ENCODE measurements at regions not wholly inside any gene's neighbourhood (a gene's known extent, or its start where the extent isn't known, plus 50 kb on each side); places are given as distances from the start of the nearest gene placed in this dataset.

DNA sequence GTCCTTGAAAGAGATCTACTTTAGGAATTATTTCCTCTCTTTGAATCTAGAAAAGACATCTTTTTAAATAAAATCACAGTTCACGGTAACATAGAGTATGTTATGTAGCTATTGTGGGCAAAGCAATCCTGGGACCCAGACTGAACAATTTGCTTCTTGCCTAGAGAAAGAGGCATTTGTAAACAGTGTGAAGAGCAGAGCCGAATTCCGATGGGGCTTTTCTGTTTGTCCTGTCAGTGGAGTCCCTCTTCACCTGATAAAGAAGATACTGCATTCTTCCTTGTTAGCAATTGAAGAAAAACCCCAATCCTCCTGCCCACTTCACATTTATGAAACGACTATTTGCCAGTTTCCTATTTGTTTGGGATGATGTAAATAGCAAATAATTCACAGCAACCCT, 462.9 kb downstream of the WDR72 start:
- no peak for DNase-seq

DNA sequence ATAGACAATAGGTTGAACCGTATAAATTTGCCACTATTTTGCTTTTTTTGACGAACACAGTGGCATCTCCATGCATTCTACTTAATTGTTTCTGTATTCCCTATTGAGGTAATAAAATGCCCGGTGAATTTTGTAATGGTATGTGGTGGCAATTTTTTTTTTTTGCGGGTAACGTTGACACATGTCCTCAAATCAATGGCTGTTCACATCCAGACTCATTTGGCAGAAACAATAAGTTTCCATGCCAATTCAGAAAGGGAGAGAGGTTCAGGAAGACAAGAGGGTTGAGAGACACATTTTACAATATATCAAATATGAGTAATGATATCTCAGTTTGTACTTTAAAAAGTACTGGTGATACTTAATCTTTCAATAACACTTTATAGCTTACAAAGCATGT, 463.9 kb downstream of the WDR72 start:
- DNase-seq, result no peak

DNA sequence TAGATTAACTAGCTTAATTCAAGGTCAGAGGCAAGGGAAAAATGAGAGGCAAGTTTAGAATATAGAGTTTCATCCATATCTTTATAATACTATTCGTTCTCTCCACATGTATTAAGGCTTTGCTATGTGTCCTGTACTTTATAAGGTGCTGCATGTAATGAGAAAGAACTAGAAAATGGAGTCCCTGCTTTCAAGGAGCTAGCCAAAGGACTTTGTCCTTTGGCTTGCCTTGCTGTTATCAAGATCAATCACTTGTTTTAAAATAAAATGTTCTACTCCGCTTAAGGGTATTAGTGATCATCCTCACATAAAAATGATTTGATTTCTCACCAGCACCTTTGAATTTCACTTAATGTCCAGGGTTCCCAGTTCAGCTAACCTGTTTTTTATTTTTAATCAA, 470.9 kb downstream of the WDR72 start:
- no peak for DNase-seq

DNA sequence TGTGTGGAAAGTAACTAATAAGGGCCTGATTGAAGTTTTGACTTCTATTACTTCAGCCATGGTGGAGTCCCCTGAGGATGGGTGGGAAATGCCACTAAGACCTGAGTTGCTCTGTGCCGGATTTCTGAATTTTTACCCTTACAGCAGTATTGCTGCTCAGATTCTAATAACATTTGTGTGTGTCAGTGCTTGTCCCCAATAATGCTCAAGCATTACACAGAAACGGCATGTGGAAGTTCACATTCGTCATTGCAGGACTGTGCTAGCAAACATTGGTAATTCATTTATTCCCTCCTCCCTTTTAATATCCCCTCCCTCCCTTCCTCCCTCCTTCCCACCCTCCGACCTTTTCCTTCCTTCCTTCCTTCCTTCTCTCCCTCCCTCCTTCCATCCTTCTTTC, 484.5 kb upstream of the ONECUT1 start:
- no peak for DNase-seq

DNA sequence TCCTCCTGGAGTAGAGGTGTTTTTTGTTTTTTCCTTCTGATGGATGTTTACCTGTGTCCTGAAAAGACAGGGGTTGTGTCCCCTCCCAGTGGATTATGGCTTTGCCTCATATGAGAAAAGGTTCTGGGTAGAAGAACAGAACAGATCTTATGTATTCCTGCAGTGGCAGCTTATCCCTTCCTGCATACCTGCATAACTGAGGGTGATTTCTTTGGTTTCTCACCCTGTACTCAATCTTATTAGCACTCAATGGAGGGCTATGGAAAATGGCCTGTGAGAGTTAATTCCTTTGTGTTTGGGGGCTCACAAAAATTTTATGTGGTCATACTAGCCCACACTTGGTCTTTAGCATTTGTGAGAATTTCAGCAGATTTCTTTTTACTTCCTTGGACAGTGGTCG, 482.0 kb upstream of the ONECUT1 start:
- no peak for DNase-seq

DNA sequence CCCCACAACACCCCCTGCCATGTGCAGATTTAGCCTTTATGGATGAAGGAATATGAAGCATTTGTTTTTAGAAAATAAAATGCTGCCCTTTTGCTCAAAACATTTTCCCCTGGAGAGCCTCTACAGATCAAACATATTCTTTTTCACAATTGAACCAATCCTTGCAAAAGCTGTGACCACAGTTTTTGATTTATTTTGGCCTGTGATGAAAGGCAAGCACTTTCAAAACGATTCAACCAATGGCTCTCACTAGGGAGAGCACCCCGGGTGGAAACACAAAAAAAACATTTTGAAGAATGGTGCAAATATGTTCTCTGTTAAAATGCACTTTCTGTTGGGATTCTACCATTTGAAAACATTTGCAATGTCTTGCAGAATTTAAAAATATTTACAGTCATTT, 476.0 kb upstream of the ONECUT1 start:
- DNase-seq, result no peak

DNA sequence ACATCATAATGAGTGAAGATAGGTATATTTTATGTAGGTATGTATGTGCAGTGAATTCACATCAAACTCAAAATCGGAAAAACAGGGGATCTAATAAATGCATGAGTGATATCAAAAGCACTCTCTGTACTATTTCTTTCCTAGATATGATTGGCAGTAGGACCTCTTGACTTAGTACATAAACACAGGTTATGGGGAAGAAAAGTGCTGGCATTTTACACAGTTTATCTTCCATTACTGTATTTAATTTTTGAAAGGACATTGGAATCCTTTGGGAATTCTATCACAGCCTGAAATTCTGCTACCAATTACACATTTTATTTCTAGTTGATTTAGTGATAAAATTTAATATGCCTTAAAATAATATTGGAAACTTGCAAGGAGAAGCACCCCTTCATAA, 470.5 kb upstream of the ONECUT1 start:
- DNase-seq, result no peak

DNA sequence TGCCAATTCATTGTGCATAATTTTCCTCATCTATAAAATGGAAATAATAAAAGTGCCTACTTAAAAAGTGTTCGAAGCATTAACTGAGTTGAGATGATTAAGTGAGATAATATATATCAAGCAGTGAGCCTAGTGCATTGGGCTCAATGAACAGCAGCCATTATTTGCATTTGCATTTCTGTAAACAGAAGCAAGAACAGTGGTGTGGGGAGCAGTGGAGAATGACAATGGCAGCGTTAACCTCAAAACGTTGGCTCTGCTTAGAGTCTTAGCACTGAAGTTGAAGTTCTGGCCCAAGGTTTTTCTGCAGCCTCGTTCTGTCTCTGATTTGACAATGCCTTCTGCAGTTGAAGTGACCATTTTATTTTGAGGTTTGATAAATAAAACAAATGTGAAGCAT, 466.3 kb upstream of the ONECUT1 start:
- no peak for DNase-seq

DNA sequence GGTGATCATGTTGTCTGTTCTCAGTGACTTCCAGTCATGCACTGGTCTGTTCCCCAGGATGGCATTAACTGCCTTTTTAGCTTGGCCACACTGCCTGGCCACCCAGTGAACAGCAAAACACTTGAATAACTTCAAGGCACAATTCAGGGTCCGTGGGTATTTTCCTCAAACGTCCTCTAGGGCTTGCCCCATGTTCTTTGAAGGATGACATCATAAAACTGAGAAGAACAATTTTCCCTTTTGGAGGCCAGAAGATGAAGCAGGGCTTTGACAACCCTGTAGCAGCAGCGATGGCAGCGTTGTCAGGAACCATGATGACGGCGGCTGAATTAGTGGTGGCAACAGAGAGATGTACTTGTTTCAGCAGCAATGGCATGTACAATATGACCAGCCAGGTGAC, 465.9 kb upstream of the ONECUT1 start:
- DNase-seq, result no peak

DNA sequence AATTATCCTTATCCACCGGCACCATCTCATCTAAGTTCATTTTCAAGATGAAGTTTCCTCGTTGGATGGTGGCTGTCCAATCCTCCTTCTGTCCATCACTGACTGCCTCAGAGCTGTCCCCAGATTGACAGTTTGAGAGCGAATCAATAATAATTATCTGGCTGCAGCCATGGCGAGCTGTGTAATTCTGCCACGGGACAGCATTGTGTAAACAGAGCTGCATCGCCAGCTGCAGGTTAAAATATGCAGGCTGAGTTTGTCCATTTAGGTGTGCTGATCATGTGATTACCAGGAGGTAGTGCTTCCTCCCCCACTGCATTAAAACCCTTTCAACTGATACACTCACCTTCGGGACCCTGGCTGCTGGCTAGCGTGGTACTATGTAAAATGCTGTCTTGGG, 461.9 kb upstream of the ONECUT1 start:
- DNase-seq, result no peak

DNA sequence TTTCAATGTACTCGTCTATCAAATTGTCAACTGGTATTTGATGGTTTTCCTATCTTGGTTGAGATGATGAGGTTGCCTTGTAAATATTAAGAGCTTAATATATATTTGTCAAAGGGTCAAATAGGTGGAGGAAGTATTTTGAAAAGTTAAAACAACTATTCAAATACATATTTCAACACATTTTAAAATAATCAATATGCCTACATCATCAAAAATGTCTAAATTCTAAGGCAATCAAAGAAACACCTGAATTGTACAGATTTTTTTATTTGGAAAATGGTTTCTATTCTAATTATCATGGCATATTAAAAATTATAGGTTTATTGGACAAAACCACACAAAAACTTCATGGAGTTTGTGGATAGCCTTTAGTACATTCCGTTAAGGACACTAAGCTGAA, 461.4 kb upstream of the ONECUT1 start:
- DNase-seq, result no peak

DNA sequence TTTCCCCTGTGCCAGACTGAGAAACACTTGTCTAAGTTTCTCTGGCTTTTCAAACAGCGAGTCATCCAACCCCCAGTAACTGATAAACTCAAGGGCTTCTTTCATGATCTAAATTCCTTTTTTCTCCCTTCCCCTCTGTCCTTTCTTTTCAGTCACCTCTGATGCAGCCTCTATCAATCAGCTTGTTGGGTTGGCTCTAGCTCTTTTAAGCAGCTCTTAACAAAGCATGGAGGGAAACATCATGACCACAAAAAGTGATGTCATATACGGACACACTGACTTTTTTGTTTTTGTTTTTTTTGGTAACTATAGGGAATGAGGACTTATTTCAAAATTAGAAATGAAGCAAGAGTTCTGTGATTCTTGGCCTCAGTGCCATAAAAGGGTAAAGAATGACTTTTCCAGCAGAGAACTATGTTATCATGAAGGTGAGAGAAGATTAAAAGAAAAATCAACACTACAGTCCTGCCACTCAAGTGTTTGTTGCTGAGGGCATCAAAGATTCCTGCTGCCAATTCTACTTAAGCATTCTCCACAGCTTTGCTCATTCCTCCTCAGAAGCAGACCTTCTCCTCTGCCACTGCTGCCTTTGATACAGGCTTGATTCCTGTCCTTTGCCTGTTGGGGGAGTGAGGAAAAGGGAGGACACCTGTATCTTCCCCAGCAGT, 457.0 kb upstream of the ONECUT1 start:
- DNase-seq, result no peak

DNA sequence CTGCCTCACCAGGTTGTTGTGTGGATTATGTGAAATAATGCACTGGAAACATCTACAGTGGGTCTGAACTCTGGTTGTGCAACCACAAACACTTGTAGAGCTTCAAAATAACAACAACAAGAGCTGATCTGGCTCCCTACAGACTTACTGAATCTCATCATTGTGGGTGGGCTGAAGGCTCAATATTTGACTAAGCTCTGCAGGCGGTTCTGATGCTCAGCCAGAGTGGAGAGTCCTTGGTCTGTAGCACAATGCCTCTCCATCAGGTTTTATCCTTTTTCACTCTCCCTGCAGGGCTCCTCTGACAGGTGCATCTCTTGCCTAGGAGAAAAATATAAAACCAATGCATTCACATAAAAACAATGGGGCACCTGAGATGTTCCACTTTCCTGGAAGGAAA, 456.3 kb upstream of the ONECUT1 start:
- no peak for DNase-seq

DNA sequence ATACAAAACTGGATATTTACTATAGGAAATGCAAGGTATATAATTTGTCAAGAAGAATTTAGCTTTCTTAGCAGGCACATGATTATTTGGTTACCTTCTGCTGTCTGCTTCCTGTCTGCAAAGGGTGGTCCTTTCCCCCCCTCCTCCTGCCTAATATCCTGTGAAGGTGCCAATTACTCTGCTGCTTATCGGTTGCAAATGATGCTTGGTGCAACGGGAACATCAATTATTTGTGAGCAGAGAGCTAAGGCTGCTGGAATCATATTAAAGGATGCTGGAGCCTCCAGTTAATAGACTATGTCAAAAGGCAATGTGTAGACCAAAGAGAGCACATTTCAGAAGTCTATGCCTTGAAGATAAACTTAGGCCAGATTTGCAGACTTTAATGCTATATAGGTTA, 443.7 kb upstream of the ONECUT1 start:
- DNase-seq, result no peak

DNA sequence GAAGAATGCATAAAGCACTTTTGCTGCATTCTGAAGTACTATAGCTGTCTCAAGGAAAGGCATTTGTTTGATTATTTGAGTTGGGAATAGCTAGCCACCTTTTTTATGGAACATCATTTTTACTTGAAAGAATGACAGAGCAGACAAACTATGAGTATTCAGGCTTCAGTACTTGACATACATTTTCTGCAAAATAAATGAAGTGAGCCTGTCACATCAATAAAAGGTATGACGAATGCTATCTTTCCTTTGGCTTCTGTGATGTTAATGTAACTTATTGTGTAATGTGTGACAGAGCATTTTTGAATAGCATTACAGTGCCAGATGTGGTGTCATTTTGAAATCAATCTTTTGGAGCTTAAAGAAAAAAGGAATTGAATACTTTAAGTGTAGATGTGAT, 440.3 kb upstream of the ONECUT1 start:
- no peak for DNase-seq

DNA sequence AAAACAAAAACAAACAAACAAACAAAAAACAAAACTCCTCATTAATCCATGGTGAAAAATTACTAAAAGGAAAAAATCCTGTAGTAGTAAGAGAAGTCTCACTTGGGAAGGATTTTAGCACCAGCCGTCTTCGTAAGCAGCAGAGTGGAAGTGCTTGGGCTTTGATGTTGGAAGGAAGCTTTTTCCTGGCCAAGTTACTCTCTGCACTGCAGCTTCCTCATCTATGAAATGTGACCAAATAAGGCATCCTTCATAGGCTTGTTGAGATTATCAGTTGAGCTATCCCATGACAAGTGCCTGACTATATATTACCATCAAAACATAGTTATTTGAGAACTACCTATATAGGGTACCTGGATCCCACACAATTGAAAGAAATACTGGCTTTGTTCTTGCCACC, 436.4 kb upstream of the ONECUT1 start:
- DNase-seq, result no peak

DNA sequence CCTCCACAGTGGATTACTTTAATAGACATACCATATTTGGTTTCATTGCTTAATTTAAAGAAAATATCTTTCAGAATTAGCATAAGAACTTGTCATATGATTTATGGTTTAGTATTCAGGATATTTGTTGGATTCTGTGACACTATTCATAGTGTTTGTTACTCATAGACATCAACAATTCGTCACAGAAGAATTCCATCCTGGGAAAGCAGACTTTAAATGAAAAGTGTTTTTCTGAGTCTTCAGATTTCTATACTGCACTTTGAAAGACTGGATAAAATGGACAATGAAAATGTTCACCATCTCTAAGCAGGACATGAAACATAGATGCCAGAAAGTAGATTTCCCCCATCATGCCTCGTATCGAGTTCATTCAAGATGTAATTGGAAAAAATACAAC, 435.6 kb upstream of the ONECUT1 start:
- no peak for DNase-seq

DNA sequence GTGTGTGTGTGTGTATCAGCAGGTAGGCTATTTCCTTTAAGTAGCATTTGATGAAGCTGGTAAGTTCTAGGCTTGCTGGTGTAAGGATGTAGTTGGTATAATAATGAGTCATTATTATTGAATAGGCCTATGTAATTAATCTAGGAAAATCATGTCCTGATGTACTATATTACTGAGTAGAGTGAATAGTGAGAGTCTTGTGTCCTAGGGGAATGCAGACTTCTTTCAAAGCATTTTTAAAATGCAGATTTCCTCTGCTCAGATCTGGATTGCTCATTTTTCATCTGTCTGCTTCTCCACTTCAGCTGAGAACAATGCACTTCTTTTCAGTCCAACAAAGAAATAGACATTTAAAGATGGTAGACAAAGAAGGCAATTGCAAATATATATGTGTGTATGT, 434.2 kb upstream of the ONECUT1 start:
- DNase-seq, result no peak

DNA sequence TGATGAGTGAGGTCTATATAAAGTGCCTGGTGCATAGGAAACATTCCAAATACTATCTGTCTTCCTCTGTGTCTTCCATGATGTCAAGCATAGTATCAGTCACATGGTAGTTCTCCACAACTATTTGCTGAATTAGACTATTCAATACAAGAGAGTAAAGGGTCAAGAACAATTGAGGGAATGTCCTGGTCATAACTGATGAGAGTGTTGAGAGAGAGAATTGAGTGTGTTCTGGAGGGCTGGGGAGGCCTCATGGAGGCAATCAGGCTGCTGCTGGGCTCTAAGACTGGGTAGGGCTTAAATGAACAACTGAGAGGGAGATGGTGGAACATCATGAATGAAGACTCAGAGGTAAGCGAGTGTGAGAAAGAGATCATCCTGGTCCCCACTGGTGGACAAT, 433.7 kb upstream of the ONECUT1 start:
- no peak for DNase-seq

DNA sequence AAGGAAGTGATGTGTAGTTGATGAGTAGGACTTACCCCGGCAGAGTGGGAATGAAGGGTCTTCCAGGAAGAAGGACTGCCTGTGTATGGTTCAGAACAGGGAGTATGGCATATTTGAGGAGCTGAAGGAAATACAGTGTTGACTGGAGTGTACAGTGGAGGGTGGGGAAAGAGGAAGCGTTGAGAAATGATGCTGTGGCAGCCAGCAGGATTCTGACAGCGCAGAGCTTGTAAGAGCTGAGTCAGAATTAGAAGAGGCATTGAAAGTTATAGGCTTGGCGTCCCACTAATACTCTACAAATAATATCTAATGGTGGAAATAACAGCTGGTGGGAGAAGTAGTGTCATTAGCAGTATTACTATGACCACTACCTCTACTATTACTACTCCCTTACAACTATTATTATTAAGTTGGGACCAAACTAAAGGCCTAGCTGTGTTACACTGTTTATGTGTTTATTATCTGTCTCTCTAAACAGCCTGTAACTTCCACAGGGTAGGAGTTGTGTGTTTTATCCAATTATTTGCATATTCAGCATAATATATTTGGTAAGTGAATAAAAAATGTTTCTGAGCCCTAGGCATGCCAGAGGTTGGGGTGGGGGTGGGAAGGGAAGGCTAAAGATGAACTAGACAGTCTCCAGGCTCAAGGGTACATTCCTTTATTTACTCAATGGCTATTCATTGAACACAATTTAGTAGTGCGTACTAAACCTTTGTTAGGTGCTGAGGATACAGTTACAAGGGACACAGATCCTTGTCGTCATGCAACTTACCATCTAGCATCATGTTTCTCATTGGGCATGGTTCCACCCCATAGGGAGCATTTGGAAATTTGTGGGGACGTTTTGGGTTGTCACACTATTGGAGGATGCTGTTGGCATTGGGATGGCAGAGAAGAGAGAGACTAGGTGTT, 428.8 kb upstream of the ONECUT1 start:
- DNase-seq, result no peak

DNA sequence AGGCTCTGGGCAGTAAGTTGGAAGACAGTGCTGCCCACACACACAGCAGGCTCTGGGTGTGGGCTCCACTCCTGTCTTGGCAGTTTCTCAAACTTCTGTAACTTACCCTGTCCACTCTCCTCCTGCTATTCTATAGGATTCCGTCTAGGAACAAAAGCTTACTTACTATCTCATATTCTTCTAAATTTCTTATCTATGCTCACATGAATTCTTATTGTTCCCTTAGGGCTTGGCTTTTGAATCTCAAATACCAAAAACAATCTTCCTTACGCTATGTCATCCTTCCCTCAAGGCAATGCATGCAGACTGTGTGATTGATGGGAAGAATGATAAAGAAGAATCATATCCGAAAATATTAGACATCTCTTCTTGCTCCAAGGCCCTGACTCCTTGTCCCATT, 425.9 kb upstream of the ONECUT1 start:
- DNase-seq, result no peak

DNA sequence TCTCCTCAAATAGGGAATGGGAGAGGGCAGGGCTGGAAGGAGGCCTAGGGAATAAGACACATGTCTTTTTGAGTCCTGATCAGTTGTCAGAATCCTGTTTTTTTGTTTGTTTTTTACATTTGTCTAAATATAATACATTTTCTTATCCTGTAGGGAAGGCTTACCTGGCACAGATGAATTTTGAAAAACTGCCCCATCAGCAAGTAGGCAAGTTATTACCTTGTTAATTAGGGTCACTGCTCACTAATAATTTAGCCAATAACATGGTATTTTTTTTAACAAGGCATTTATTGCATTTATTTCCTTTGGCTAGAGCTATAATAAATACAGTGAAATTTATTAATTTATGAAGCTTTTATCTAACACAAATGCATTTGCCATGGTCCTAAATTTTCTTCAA, 423.2 kb upstream of the ONECUT1 start:
- no peak for DNase-seq

DNA sequence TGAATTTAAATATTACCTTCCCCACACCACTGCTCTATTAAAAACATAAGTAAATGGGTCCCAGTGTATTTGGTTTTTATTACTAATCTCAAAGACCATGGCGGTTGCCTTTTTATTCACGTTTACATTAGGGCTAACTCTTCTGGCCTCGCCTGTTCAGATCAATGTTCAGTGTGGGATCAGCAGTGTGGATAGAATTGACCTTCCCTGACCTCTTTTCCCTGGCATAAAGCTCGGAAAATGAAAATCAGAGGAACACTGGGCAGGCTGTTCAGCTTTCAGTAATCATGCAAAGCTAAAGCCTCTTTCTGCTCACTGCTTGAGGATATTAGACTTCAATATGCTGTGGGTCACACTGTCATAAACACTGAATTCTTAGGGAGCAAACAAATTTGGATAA, 422.6 kb upstream of the ONECUT1 start:
- no peak for DNase-seq

DNA sequence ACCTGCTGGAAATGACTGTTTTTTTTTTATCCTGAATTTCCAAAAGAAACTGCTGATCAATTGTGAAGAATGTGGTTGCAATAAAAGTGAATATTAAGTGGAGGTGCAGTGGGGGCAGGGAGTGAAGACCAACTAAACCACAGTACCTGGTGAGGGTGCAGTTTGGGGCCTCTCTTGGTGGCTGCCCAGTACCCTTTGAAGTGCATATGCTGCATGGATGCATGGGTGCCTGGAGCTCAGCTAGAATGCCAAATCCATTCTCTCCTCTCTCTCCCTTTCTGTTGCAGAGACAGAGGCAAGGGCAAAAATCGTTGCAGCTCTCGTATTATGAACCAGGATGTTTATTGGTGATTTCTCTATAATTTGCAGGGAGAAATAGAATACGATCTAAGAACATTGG, 420.5 kb upstream of the ONECUT1 start:
- no peak for DNase-seq

All from NCI-H1436 (cell line).